H1 (cell line): ENCODE measurements at regions not wholly inside any gene's neighbourhood (a gene's known extent, or its start where the extent isn't known, plus 50 kb on each side); places are given as distances from the start of the nearest gene placed in this dataset.

Experiments
- CTCF ChIA-PET: fragments of 300-600 bp; sonication (Branson Sonifier 250); formaldehyde crosslinking; loops from one replicate; lab custom pipeline; 2021; ENCODE audit not compliant: partially characterized antibody; lab: Charles Lee
- POLR2A ChIA-PET: fragments of 300-600 bp; sonication (Branson Sonifier 250); formaldehyde crosslinking; loops from one replicate; lab custom pipeline; 2021; ENCODE audit warnings: inconsistent platforms; ENCODE audit not compliant: partially characterized antibody; lab: Charles Lee
- DNase-seq, 2 experiments: peaks; one replicate each; pipeline versions ENCODE4 v3.0.0 to v3.0.0-alpha.2; 2010 to 2022; ENCODE audit warnings: low spot score in 2 of 2, low read depth in 1 of 2, mixed read lengths in 1 of 2
- FAIRE-seq: peaks from 2 replicates; lab custom pipeline; 2011; peaks lifted over from hg19 to GRCh38; lab: Jason Lieb, UNC
- H2AFZ ChIP-seq: 2 replicates; pipeline ENCODE4 v1.8.1; 2012; ENCODE audit warnings: low read length, inconsistent platforms
- H2AK5ac ChIP-seq: 2 replicates; pipeline ENCODE4 v1.6.1; 2013; ENCODE audit warnings: low read depth, low read length
- H2BK120ac ChIP-seq: replicated peaks from 2 replicates; pipeline ENCODE3; 2013; ENCODE audit warnings: low read depth, low read length, inconsistent platforms
- H2BK12ac ChIP-seq: 2 replicates; pipeline ENCODE4 v1.6.1; 2013; ENCODE audit warnings: low read depth, low read length
- H2BK15ac ChIP-seq: 2 replicates; pipeline ENCODE4 v1.6.1; 2013; ENCODE audit warnings: low read length
- H2BK20ac ChIP-seq: 2 replicates; pipeline ENCODE4 v1.6.1; 2013; ENCODE audit warnings: low read length
- H2BK5ac ChIP-seq: 2 replicates; pipeline ENCODE4 v1.6.1; 2013; ENCODE audit warnings: low read depth, low read length
- H3K14ac ChIP-seq: 2 replicates; pipeline ENCODE4 v1.6.1; 2013; ENCODE audit warnings: inconsistent platforms; ENCODE audit not compliant: insufficient read length
- H3K18ac ChIP-seq: 2 replicates; pipeline ENCODE4 v1.6.1; 2013; ENCODE audit warnings: low read length; ENCODE audit errors: extremely low read depth
- H3K23ac ChIP-seq: 2 replicates; pipeline ENCODE4 v1.6.1; 2013; ENCODE audit warnings: inconsistent platforms; ENCODE audit not compliant: insufficient read length
- H3K23me2 ChIP-seq: 2 replicates; pipeline ENCODE4 v1.6.1; 2013; ENCODE audit warnings: low read depth, low read length
- H3K27ac ChIP-seq: 2 replicates; pipeline ENCODE4 v1.6.1; 2011; ENCODE audit warnings: low read depth, low read length, inconsistent platforms
- H3K27me3 ChIP-seq, 4 experiments: replicated peaks in 1 of 4; 1 replicate in 1 of 4; 2 replicates in 3 of 4; pipeline versions ENCODE4 v1.6.1 to v1.8.1; 2011 to 2013; ENCODE audit warnings: low read length in 3 of 4, mild to moderate bottlenecking in 3 of 4, inconsistent platforms in 2 of 4, mixed read lengths in 2 of 4, moderate library complexity in 1 of 4; ENCODE audit not compliant: control insufficient read depth in 3 of 4, insufficient read depth in 3 of 4; ENCODE audit errors: extremely low read depth in 1 of 4
- H3K36me3 ChIP-seq, 4 experiments: 2 replicates each; pipeline versions ENCODE4 v1.6.1 to v1.8.1; 2011 to 2013; ENCODE audit warnings: mild to moderate bottlenecking in 4 of 4, low read length in 3 of 4, moderate library complexity in 2 of 4, control low read depth in 1 of 4, inconsistent platforms in 1 of 4; ENCODE audit not compliant: insufficient read depth in 4 of 4, control insufficient read depth in 2 of 4
- H3K4ac ChIP-seq: replicated peaks from 2 replicates; pipeline ENCODE3; 2013; ENCODE audit warnings: low read length, low read depth, mixed read lengths, inconsistent platforms; ENCODE audit not compliant: insufficient read length
- H3K4me1 ChIP-seq, 4 experiments: replicated peaks in 1 of 4; 1 replicate in 1 of 4; 2 replicates in 3 of 4; pipeline versions ENCODE4 v1.6.1 to v1.8.1; 2011 to 2013; ENCODE audit warnings: low read length in 3 of 4, inconsistent platforms in 2 of 4, mixed read lengths in 1 of 4; ENCODE audit not compliant: insufficient read depth in 4 of 4, control insufficient read depth in 3 of 4
- H3K4me2 ChIP-seq, 2 experiments: 2 replicates each; pipeline versions ENCODE4 v1.6.1 to v1.8.1; 2011 to 2013; ENCODE audit warnings: low read depth in 2 of 2, low read length in 2 of 2, control low read depth in 1 of 2, inconsistent platforms in 1 of 2, mild to moderate bottlenecking in 1 of 2; ENCODE audit not compliant: insufficient read depth in 1 of 2
- H3K4me3 ChIP-seq, 4 experiments: fragments of 200-600, 300-600 bp in 1 of 4; sonication (generic), shearing (Covaris generic), sonication (Bioruptor Twin) in 1 of 4; 2 replicates each; pipeline versions ENCODE4 v1.5.1 to v1.8.1; 2011 to 2016; ENCODE audit warnings: low read length in 4 of 4, low read depth in 3 of 4, control low read depth in 2 of 4, inconsistent platforms in 2 of 4, mild to moderate bottlenecking in 2 of 4, mixed read lengths in 1 of 4, moderate library complexity in 1 of 4; ENCODE audit not compliant: insufficient read depth in 2 of 4; ENCODE audit errors: extremely low read depth in 1 of 4
- H3K56ac ChIP-seq: replicated peaks from 2 replicates; pipeline ENCODE3; 2013; ENCODE audit warnings: low read depth, mild to moderate bottlenecking, mixed read lengths, low read length, inconsistent platforms; ENCODE audit not compliant: insufficient read length
- H3K79me1 ChIP-seq: 2 replicates; pipeline ENCODE4 v1.6.1; 2013; ENCODE audit warnings: low read depth, low read length, control low read depth
- H3K79me2 ChIP-seq, 2 experiments: 2 replicates each; pipeline versions ENCODE4 v1.6.1 to v1.8.1; 2012 to 2013; ENCODE audit warnings: low read length in 2 of 2, mild to moderate bottlenecking in 2 of 2, inconsistent platforms in 1 of 2; ENCODE audit not compliant: insufficient read depth in 2 of 2, control insufficient read depth in 1 of 2
- H3K9ac ChIP-seq, 4 experiments: replicated peaks in 1 of 4; 1 replicate in 1 of 4; 2 replicates in 3 of 4; pipeline versions ENCODE4 v1.6.1 to v1.8.1; 2011 to 2013; ENCODE audit warnings: low read depth in 3 of 4, low read length in 3 of 4, control low read depth in 2 of 4, mild to moderate bottlenecking in 2 of 4, moderate library complexity in 2 of 4, inconsistent platforms in 1 of 4; ENCODE audit errors: extremely low read depth in 1 of 4
- H3K9me3 ChIP-seq, 2 experiments: 2 replicates each; pipeline versions ENCODE4 v1.6.1 to v1.8.1; 2012 to 2013; ENCODE audit warnings: mild to moderate bottlenecking in 2 of 2, moderate library complexity in 2 of 2, control low read depth in 1 of 2, inconsistent platforms in 1 of 2, low read depth in 1 of 2, low read length in 1 of 2, mixed read lengths in 1 of 2; ENCODE audit not compliant: insufficient read depth in 2 of 2
- H4K20me1 ChIP-seq, 2 experiments: replicated peaks in 1 of 2; 2 replicates each; pipeline versions ENCODE3 to v1.8.1; 2011 to 2013; ENCODE audit warnings: inconsistent platforms in 2 of 2, low read length in 2 of 2, mild to moderate bottlenecking in 1 of 2; ENCODE audit not compliant: insufficient read depth in 2 of 2, control insufficient read depth in 1 of 2
- H4K5ac ChIP-seq: 2 replicates; pipeline ENCODE4 v1.6.1; 2013; ENCODE audit warnings: low read length, low read depth, mixed read lengths, inconsistent platforms; ENCODE audit not compliant: insufficient read length
- H4K8ac ChIP-seq: 2 replicates; pipeline ENCODE4 v1.8.0; 2013; ENCODE audit warnings: mild to moderate bottlenecking, moderate library complexity, low read length, inconsistent platforms; ENCODE audit not compliant: insufficient read depth; ENCODE audit errors: extremely low read depth
- H4K91ac ChIP-seq: replicated peaks from 2 replicates; pipeline ENCODE3; 2013; ENCODE audit warnings: low read length, mixed read lengths, inconsistent platforms; ENCODE audit not compliant: insufficient read length
- ATF2 ChIP-seq: IDR thresholded peaks from 2 replicates; pipeline ENCODE4 v1.6.1; 2012; ENCODE audit warnings: low read length, inconsistent platforms
- ATF3 ChIP-seq: IDR thresholded peaks from 2 replicates; pipeline ENCODE4 v1.6.1; 2011; ENCODE audit warnings: low read depth, mild to moderate bottlenecking, low read length; ENCODE audit not compliant: insufficient read depth
- PHF8 ChIP-seq: fragments of 200-600 bp; sonication (generic); conservative IDR thresholded peaks from 2 replicates; pipeline ENCODE4 v1.7.1; 2012; ENCODE audit warnings: low read depth, mild to moderate bottlenecking, inconsistent platforms, low read length, moderate library complexity
- RXRA ChIP-seq: IDR thresholded peaks from 2 replicates; pipeline ENCODE4 v1.6.1; 2011; ENCODE audit warnings: low read depth, mild to moderate bottlenecking, low read length, moderate library complexity; ENCODE audit not compliant: insufficient read depth
- WGBS, 2 experiments: shearing (Covaris generic) in 1 of 2; methylation state at CpG; one replicate each; pipeline versions ENCODE4 v1.1.6 to v1.1.7; 2013 to 2015; ENCODE audit warnings: low lambda C conversion rate in 2 of 2, mixed read lengths in 2 of 2, inconsistent platforms in 1 of 2, low coverage in 1 of 2, missing lambda C conversion rate in 1 of 2; ENCODE audit not compliant: insufficient replicate concordance in 2 of 2, insufficient coverage in 1 of 2, insufficient read length in 1 of 2; ENCODE audit errors: extremely low coverage in 1 of 2, missing lambda C conversion rate in 1 of 2; 5-methylcytosine and 5-hydroxymethylcytosine counted together

- Histone ChIP-seq H2AFZ (no peak overlapping the region), H3K4me1 (peaks cover 0 to 4% (median 2%) of the 10 kb centered on the region in 4 experiments; a peak in 2 of 7 replicates), H2BK20ac (no peak overlapping the region), H3K79me2 (no peaks in the 10 kb centered on the region), H3K14ac (no peak overlapping the region), H3K9ac (no peak overlapping the region), H4K5ac (no peak overlapping the region), H3K4me2 (no peak overlapping the region), H3K36me3 (no peaks in the 10 kb centered on the region), H3K9me3 (no peaks in the 10 kb centered on the region), H3K27me3 (peaks cover 0 to 3% (median 0%) of the 10 kb centered on the region in 4 experiments; a peak in 1 of 7 replicates), H3K23ac (no peak overlapping the region), H3K27ac (no peak overlapping the region), H2BK5ac (no peak overlapping the region), H2BK120ac (no peak overlapping the region), H2BK15ac (no peak overlapping the region), H3K23me2 (no peaks in the 10 kb centered on the region), H4K20me1 (no peaks in the 10 kb centered on the region), H3K4me3 (no peak overlapping the region), H3K18ac (no peak overlapping the region), H2BK12ac (no peak overlapping the region), H3K4ac (no peak overlapping the region), H3K79me1 (no peaks in the 10 kb centered on the region), H4K91ac (no peak overlapping the region), H2AK5ac (no peak overlapping the region), H3K56ac (no peak overlapping the region), H4K8ac (no peak overlapping the region)
- TF ChIP-seq RXRA (no peak), PHF8 (no peak), ATF3 (no peak), ATF2 (no peak)
- FAIRE-seq (no peak), DNase-seq (no peak)
- ChIA-PET CTCF (interaction anchor here (1.6 to 3.1 kb wide), 2 partner anchors 14 to 65 kb away, joined by 3 to 14 read pairs; no protein-coding TSS in a partner anchor), POLR2A (interaction anchor here (1.3 kb wide), 1 partner anchor 12 kb away, joined by 4 read pairs; no protein-coding TSS in a partner anchor)
- 82% methylated on average over 7 of the region's 7 CpGs; no CpG with 5 or more reads in 1 of the 2 experiments for WGBS, 2 experiments
These were observed 77.6 kb upstream of the PARP11 start for GRCh38 chr12:3950714-3951320.
